Activated CD4-positive, alpha-beta memory T cell treated with anti-CD3 and anti-CD28 coated beads for 36 hours (primary cell): ENCODE measurements at regions not wholly inside any gene's neighbourhood (a gene's known extent, or its start where the extent isn't known, plus 50 kb on each side); places are given as distances from the start of the nearest gene placed in this dataset. TPM values are rescaled to one million over a fixed set of nuclear protein-coding genes. Genes with fewer than 3 reads are reported as not detected.
"Not testable (repeated sequence)": the region's sequence is repeated elsewhere in the genome, so short reads cannot be mapped to it uniquely, and the experiment has no call there.

Experiments used
- CTCF ChIA-PET: fragments of 350-600 bp; sonication (Branson Sonifier 250); formaldehyde crosslinking; loops from one replicate; lab custom pipeline; 2021; ENCODE audit warnings: antibody characterized with exemption, inconsistent platforms; lab: Charles Lee
- POLR2A ChIA-PET: fragments of 350-600 bp; sonication (Branson Sonifier 250); formaldehyde crosslinking; loops from one replicate; lab custom pipeline; 2021; ENCODE audit warnings: antibody characterized with exemption; lab: Charles Lee
- DNase-seq: peaks from one replicate; pipeline ENCODE4 v3.0.0-alpha.2; 2020
- H3K27ac Mint-ChIP-seq: one replicate; pipeline ENCODE4 v1.8.0; 2021; ENCODE audit warnings: mixed read lengths
- H3K27me3 Mint-ChIP-seq: one replicate; pipeline ENCODE4 v1.8.0; 2021; ENCODE audit warnings: mixed read lengths
- H3K36me3 Mint-ChIP-seq: one replicate; pipeline ENCODE4 v1.8.0; 2021; ENCODE audit warnings: mixed read lengths
- H3K4me1 Mint-ChIP-seq: one replicate; pipeline ENCODE4 v1.8.0; 2021; ENCODE audit warnings: low read depth, mixed read lengths
- H3K4me3 Mint-ChIP-seq: one replicate; pipeline ENCODE4 v1.8.0; 2021; ENCODE audit warnings: mild to moderate bottlenecking, mixed read lengths
- H3K9me3 Mint-ChIP-seq: one replicate; pipeline ENCODE4 v1.8.0; 2021; ENCODE audit warnings: mixed read lengths
- intact Hi-C: fragments of 100-400 bp; cut with micrococcal nuclease; formaldehyde crosslinking; loops from one replicate; pipeline ENCODE4 v1.15.1; 2023
- microRNA-seq: library from miRNA; unstranded; fragments of <30 nt; microRNA quantifications from one replicate; pipeline ENCODE4 v1.2.0, GENCODE V29; 2022; ENCODE audit warnings: borderline number of aligned reads, borderline microRNAs expressed, borderline replicate concordance

DNA sequence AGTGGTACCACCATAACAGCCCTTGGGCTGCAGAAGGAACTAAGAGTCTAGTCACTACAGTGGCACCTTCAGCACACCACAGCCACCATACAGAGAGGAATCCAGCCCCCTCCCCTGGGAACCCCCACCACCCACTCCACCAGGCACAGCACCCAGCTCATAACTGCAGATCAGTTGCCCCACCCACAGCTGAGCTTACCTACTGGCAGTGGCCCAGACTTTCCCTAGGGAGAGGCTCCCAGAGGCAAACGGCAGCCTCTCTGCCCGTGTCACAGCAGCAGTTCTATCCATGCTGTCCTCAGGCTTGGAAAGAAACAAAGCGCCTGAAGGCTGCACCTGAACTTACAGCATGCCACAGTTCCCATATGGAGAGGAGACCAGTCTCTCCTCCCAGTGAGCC, 372.3 kb downstream of the OR4F29 start:
- POLR2A ChIA-PET, DNase-seq, intact Hi-C loops, H3K27ac Mint-ChIP-seq, H3K4me1 Mint-ChIP-seq, H3K4me3 Mint-ChIP-seq, H3K36me3 Mint-ChIP-seq, H3K27me3 Mint-ChIP-seq, CTCF ChIA-PET, H3K9me3 Mint-ChIP-seq: not testable (repeated sequence)

DNA sequence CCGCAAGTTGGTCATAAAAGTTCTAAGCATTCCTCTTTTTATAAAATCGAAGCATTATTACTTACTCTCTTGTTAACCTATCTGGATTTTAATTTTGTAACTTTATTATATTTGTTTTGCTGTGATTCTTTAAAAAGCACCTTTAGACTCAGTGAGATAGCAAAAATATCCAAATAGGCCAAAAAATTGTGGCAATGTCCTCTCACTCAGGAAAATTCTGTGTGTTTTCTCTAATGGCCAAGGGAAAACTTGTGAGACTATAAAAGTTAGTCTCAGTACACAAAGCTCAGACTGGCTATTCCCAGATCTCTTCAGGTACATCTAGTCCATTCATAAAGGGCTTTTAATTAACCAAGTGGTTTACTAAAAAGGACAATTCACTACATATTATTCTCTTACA, 386.4 kb downstream of the OR4F29 start, which contains the start of gene OR4F5:
TSS of gene OR4F5 (plus strand) at position 301 of the 400 bp plus-strand sequence.
- H3K4me1 Mint-ChIP-seq, POLR2A ChIA-PET, H3K27me3 Mint-ChIP-seq, H3K9me3 Mint-ChIP-seq, H3K27ac Mint-ChIP-seq, H3K36me3 Mint-ChIP-seq, H3K4me3 Mint-ChIP-seq, intact Hi-C loops, DNase-seq, CTCF ChIA-PET: not testable (repeated sequence)

GRCh38 chr1:56014-56531, 395.4 kb downstream of the OR4F29 start:
- H3K27me3 Mint-ChIP-seq, H3K36me3 Mint-ChIP-seq, H3K4me3 Mint-ChIP-seq, H3K4me1 Mint-ChIP-seq, H3K27ac Mint-ChIP-seq, H3K9me3 Mint-ChIP-seq, intact Hi-C loops, POLR2A ChIA-PET, CTCF ChIA-PET, DNase-seq: not testable (repeated sequence)

- H3K27me3 Mint-ChIP-seq, H3K27ac Mint-ChIP-seq, CTCF ChIA-PET, POLR2A ChIA-PET, intact Hi-C loops, H3K9me3 Mint-ChIP-seq, H3K4me1 Mint-ChIP-seq, H3K4me3 Mint-ChIP-seq, DNase-seq, H3K36me3 Mint-ChIP-seq: not testable (repeated sequence)
These were observed 398.3 kb downstream of the OR4F29 start for GRCh38 chr1:53182-53581.

GRCh38 chr1:41965-42466, 409.5 kb downstream of the OR4F29 start:
- H3K4me1 Mint-ChIP-seq, POLR2A ChIA-PET, H3K27ac Mint-ChIP-seq, H3K36me3 Mint-ChIP-seq, H3K27me3 Mint-ChIP-seq, H3K4me3 Mint-ChIP-seq, intact Hi-C loops, H3K9me3 Mint-ChIP-seq, DNase-seq, CTCF ChIA-PET: not testable (repeated sequence)

GRCh38 chr1:41197-41596, 410.3 kb downstream of the OR4F29 start:
- intact Hi-C loops, POLR2A ChIA-PET, CTCF ChIA-PET, H3K27ac Mint-ChIP-seq, DNase-seq, H3K4me1 Mint-ChIP-seq, H3K27me3 Mint-ChIP-seq, H3K36me3 Mint-ChIP-seq, H3K4me3 Mint-ChIP-seq, H3K9me3 Mint-ChIP-seq: not testable (repeated sequence)

DNA sequence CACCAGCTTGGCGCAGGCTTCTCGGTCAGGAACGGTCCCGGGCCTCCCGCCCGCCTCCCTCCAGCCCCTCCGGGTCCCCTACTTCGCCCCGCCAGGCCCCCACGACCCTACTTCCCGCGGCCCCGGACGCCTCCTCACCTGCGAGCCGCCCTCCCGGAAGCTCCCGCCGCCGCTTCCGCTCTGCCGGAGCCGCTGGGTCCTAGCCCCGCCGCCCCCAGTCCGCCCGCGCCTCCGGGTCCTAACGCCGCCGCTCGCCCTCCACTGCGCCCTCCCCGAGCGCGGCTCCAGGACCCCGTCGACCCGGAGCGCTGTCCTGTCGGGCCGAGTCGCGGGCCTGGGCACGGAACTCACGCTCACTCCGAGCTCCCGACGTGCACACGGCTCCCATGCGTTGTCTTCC, 422.3 kb downstream of the OR4F29 start:
- intact Hi-C loops, H3K27ac Mint-ChIP-seq, CTCF ChIA-PET, H3K27me3 Mint-ChIP-seq, POLR2A ChIA-PET, H3K4me1 Mint-ChIP-seq, DNase-seq, H3K36me3 Mint-ChIP-seq, H3K4me3 Mint-ChIP-seq, H3K9me3 Mint-ChIP-seq: not testable (repeated sequence)

GRCh38 chr1:17298-17697, 434.2 kb downstream of the OR4F29 start:
- H3K36me3 Mint-ChIP-seq, POLR2A ChIA-PET, CTCF ChIA-PET, H3K4me3 Mint-ChIP-seq, H3K4me1 Mint-ChIP-seq, H3K27me3 Mint-ChIP-seq, intact Hi-C loops, H3K27ac Mint-ChIP-seq, H3K9me3 Mint-ChIP-seq: not testable (repeated sequence)
- DNase-seq, result peak; percentile 8

DNA sequence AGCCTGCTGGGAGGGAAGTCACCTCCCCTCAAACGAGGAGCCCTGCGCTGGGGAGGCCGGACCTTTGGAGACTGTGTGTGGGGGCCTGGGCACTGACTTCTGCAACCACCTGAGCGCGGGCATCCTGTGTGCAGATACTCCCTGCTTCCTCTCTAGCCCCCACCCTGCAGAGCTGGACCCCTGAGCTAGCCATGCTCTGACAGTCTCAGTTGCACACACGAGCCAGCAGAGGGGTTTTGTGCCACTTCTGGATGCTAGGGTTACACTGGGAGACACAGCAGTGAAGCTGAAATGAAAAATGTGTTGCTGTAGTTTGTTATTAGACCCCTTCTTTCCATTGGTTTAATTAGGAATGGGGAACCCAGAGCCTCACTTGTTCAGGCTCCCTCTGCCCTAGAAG, 435.5 kb downstream of the OR4F29 start:
- DNase-seq, intact Hi-C loops, H3K36me3 Mint-ChIP-seq, H3K27me3 Mint-ChIP-seq, POLR2A ChIA-PET, H3K4me3 Mint-ChIP-seq, H3K4me1 Mint-ChIP-seq, H3K27ac Mint-ChIP-seq, CTCF ChIA-PET, H3K9me3 Mint-ChIP-seq: not testable (repeated sequence)

GRCh38 chr1:9941-10717, 441.3 kb downstream of the OR4F29 start:
- H3K4me1 Mint-ChIP-seq, H3K27ac Mint-ChIP-seq, H3K9me3 Mint-ChIP-seq, CTCF ChIA-PET, POLR2A ChIA-PET, intact Hi-C loops, H3K27me3 Mint-ChIP-seq, H3K4me3 Mint-ChIP-seq, H3K36me3 Mint-ChIP-seq: not testable (repeated sequence)
- DNase-seq, result peak; percentile 41

Small RNA genes in the stretch of these regions (microRNA-seq; reads per million reads assigned to microRNA genes)
- not detected for gene MIR6859-1
- not detected for gene MIR6859-2
